ENCODE measurements at regions not wholly inside any gene's neighbourhood (a gene's known extent, or its start where the extent isn't known, plus 50 kb on each side); places are given as distances from the start of the nearest gene placed in this dataset.

- no peaks in the 10 kb centered on the region for H3K27me3 ChIP-seq (ENCODE audit: insufficient read depth, low read depth, low read length)
- no peak overlapping the region for H2AFZ ChIP-seq (ENCODE audit: low read depth, low read length)
- H3K79me2 ChIP-seq (replicated peaks; ENCODE audit: insufficient read depth, low read length): no peaks in the 10 kb centered on the region
- H3K4me2 ChIP-seq (ENCODE audit: low read length): no peak overlapping the region
- no peak overlapping the region for H3K27ac ChIP-seq (ENCODE audit: low read length)
- H3K36me3 ChIP-seq (ENCODE audit: insufficient read depth, low read length): no peaks in the 10 kb centered on the region
- no peaks in the 10 kb centered on the region for H3F3A ChIP-seq (ENCODE audit: insufficient read depth, low read length, poor library complexity, severe bottlenecking)
- TF ChIP-seq EZH2 (IDR thresholded peaks at IDR 0.05; ENCODE audit: borderline replicate concordance, insufficient read depth, low read length, poor library complexity, severe bottlenecking): no peak
- TF ChIP-seq POLR2AphosphoS5 (IDR thresholded peaks at IDR 0.05): no peak
- no peak for TF ChIP-seq RAD21 (conservative IDR thresholded peaks at IDR 0.05)
- TF ChIP-seq, protein P1, sequence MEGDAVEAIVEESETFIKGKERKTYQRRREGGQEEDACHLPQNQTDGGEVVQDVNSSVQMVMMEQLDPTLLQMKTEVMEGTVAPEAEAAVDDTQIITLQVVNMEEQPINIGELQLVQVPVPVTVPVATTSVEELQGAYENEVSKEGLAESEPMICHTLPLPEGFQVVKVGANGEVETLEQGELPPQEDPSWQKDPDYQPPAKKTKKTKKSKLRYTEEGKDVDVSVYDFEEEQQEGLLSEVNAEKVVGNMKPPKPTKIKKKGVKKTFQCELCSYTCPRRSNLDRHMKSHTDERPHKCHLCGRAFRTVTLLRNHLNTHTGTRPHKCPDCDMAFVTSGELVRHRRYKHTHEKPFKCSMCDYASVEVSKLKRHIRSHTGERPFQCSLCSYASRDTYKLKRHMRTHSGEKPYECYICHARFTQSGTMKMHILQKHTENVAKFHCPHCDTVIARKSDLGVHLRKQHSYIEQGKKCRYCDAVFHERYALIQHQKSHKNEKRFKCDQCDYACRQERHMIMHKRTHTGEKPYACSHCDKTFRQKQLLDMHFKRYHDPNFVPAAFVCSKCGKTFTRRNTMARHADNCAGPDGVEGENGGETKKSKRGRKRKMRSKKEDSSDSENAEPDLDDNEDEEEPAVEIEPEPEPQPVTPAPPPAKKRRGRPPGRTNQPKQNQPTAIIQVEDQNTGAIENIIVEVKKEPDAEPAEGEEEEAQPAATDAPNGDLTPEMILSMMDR (IDR thresholded peaks at IDR 0.05; ENCODE audit: poor library complexity, severe bottlenecking): no peak
- TF ChIP-seq EP300 (conservative IDR thresholded peaks at IDR 0.05; ENCODE audit: poor library complexity, severe bottlenecking): no peak
- H3K4me3 ChIP-seq (ENCODE audit: low read length): no peak overlapping the region
- H3K9me2 ChIP-seq (ENCODE audit: insufficient read depth, low read length): no peaks in the 10 kb centered on the region
- no peaks in the 10 kb centered on the region for H4K20me1 ChIP-seq (ENCODE audit: insufficient read depth)
- no peak overlapping the region for H3K9ac ChIP-seq (ENCODE audit: low read length)
- no peaks in the 10 kb centered on the region for H3K9me3 ChIP-seq (ENCODE audit: low read length)
Observed at GRCh38 chr14:85714069-85714468, 184.1 kb downstream of the FLRT2 start.

DNA sequence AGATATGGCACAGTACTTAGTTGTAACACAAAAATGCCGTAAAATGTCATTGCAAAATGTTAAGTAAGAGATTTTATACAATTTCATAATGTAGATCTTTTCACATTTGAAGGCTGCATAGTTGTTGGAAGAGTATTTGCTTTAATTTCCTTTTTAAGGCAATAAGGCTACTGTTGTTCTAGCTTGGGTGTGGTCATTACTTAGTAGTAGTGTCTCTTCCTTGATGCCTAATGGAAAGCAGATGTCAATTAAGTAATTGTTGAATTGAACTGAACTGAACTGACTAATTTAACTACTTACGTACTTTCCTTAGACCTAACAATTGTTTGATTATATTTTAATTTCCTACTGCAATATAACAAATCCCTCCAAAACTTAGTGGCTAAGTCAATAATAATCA, 181.7 kb downstream of the FLRT2 start:
- TF ChIP-seq, protein P1 (IDR thresholded peaks at IDR 0.05; ENCODE audit: poor library complexity, severe bottlenecking): no peak
- no peak for TF ChIP-seq TAF1 (IDR thresholded peaks at IDR 0.05; ENCODE audit: low read depth)
- TF ChIP-seq RAD21 (conservative IDR thresholded peaks at IDR 0.05): no peak
- no peak for TF ChIP-seq SMC3 (conservative IDR thresholded peaks at IDR 0.05; ENCODE audit: poor library complexity)
- TF ChIP-seq EP300 (conservative IDR thresholded peaks at IDR 0.05; ENCODE audit: poor library complexity, severe bottlenecking): no peak
- TF ChIP-seq, protein P2, sequence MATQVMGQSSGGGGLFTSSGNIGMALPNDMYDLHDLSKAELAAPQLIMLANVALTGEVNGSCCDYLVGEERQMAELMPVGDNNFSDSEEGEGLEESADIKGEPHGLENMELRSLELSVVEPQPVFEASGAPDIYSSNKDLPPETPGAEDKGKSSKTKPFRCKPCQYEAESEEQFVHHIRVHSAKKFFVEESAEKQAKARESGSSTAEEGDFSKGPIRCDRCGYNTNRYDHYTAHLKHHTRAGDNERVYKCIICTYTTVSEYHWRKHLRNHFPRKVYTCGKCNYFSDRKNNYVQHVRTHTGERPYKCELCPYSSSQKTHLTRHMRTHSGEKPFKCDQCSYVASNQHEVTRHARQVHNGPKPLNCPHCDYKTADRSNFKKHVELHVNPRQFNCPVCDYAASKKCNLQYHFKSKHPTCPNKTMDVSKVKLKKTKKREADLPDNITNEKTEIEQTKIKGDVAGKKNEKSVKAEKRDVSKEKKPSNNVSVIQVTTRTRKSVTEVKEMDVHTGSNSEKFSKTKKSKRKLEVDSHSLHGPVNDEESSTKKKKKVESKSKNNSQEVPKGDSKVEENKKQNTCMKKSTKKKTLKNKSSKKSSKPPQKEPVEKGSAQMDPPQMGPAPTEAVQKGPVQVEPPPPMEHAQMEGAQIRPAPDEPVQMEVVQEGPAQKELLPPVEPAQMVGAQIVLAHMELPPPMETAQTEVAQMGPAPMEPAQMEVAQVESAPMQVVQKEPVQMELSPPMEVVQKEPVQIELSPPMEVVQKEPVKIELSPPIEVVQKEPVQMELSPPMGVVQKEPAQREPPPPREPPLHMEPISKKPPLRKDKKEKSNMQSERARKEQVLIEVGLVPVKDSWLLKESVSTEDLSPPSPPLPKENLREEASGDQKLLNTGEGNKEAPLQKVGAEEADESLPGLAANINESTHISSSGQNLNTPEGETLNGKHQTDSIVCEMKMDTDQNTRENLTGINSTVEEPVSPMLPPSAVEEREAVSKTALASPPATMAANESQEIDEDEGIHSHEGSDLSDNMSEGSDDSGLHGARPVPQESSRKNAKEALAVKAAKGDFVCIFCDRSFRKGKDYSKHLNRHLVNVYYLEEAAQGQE (IDR thresholded peaks at IDR 0.05; ENCODE audit: borderline replicate concordance): no peak
- no peak for TF ChIP-seq POLR2AphosphoS5 (IDR thresholded peaks at IDR 0.05)
- TF ChIP-seq MXI1 (conservative IDR thresholded peaks at IDR 0.05; ENCODE audit: poor library complexity, severe bottlenecking): no peak
- no peak for TF ChIP-seq EZH2 (IDR thresholded peaks at IDR 0.05; ENCODE audit: borderline replicate concordance, insufficient read depth, low read length, poor library complexity, severe bottlenecking)
- Histone ChIP-seq H3K9ac (ENCODE audit: low read length) (no peak overlapping the region), H3K79me2 (replicated peaks; ENCODE audit: insufficient read depth, low read length) (no peaks in the 10 kb centered on the region), H3K9me3 (ENCODE audit: low read length) (no peaks in the 10 kb centered on the region), H4K20me1 (ENCODE audit: insufficient read depth) (no peaks in the 10 kb centered on the region), H3K4me2 (ENCODE audit: low read length) (no peak overlapping the region), H3K36me3 (ENCODE audit: insufficient read depth, low read length) (no peaks in the 10 kb centered on the region), H2AFZ (ENCODE audit: low read depth, low read length) (no peak overlapping the region), H3K27me3 (ENCODE audit: insufficient read depth, low read depth, low read length) (no peaks in the 10 kb centered on the region), H3F3A (ENCODE audit: insufficient read depth, low read length, poor library complexity, severe bottlenecking) (no peaks in the 10 kb centered on the region), H3K9me2 (ENCODE audit: insufficient read depth, low read length) (no peaks in the 10 kb centered on the region), H3K4me3 (ENCODE audit: low read length) (no peak overlapping the region), H3K27ac (ENCODE audit: low read length) (no peak overlapping the region)
